GM21367 (cell line): ENCODE measurements at regions not wholly inside any gene's neighbourhood (a gene's known extent, or its start where the extent isn't known, plus 50 kb on each side); places are given as distances from the start of the nearest gene placed in this dataset.
"Not testable (repeated sequence)": the region's sequence is repeated elsewhere in the genome, so short reads cannot be mapped to it uniquely, and the experiment has no call there.

Experiments used
- ATAC-seq: cut with Tn5 transposase; IDR thresholded peaks from one replicate; pipeline ENCODE4 v1.9.1; 2021; ENCODE audit not compliant: unreplicated experiment

- ATAC-seq = no peak
Measured at GRCh38 chr11:97620007-97620406, 1230.2 kb downstream of the JRKL start.

GRCh38 chr11:97621282-97621681 is 1231.5 kb downstream of the JRKL start:
- no peak for ATAC-seq

GRCh38 chr11:97622795-97623194 is 1233.0 kb downstream of the JRKL start:
- ATAC-seq = no peak

GRCh38 chr11:97636741-97637140 is 1246.9 kb downstream of the JRKL start:
- ATAC-seq = not testable (repeated sequence)

- ATAC-seq = no peak
Measured at GRCh38 chr11:97637701-97638100, 1247.9 kb downstream of the JRKL start.

- ATAC-seq = no peak
Measured at GRCh38 chr11:97638641-97639224, 1248.9 kb downstream of the JRKL start.

- no peak for ATAC-seq
Measured at GRCh38 chr11:97641988-97642387, 1252.2 kb downstream of the JRKL start.

- ATAC-seq = no peak
Measured at GRCh38 chr11:97645736-97646135, 1255.9 kb downstream of the JRKL start.

- ATAC-seq = no peak
Measured at GRCh38 chr11:97656356-97656755, 1266.5 kb downstream of the JRKL start.

GRCh38 chr11:97657852-97658251 is 1268.0 kb downstream of the JRKL start:
- ATAC-seq = no peak

GRCh38 chr11:97667057-97667456 is 1277.2 kb downstream of the JRKL start:
- ATAC-seq = no peak

GRCh38 chr11:97683733-97684132 is 1293.9 kb downstream of the JRKL start:
- no peak for ATAC-seq

- no peak for ATAC-seq
Measured at GRCh38 chr11:97684486-97685439, 1295.0 kb downstream of the JRKL start.

- ATAC-seq = no peak
Measured at GRCh38 chr11:97685695-97686094, 1295.9 kb downstream of the JRKL start.

- no peak for ATAC-seq
Measured at GRCh38 chr11:97687111-97687510, 1297.3 kb downstream of the JRKL start.

- ATAC-seq = no peak
Measured at GRCh38 chr11:97691061-97691460, 1301.2 kb downstream of the JRKL start.

- no peak for ATAC-seq
Measured at GRCh38 chr11:97702951-97703350, 1313.1 kb downstream of the JRKL start.

- no peak for ATAC-seq
Measured at GRCh38 chr11:97703851-97704250, 1314.0 kb downstream of the JRKL start.

- not testable (repeated sequence) for ATAC-seq
Measured at GRCh38 chr11:97705441-97705840, 1315.3 kb upstream of the CNTN5 start.

- no peak for ATAC-seq
Measured at GRCh38 chr11:97717922-97718321, 1302.8 kb upstream of the CNTN5 start.

- no peak for ATAC-seq
Measured at GRCh38 chr11:97722065-97722464, 1298.7 kb upstream of the CNTN5 start.

GRCh38 chr11:97722721-97723120 is 1298.0 kb upstream of the CNTN5 start:
- no peak for ATAC-seq
